ENCODE measurements at regions not wholly inside any gene's neighbourhood (a gene's known extent, or its start where the extent isn't known, plus 50 kb on each side); places are given as distances from the start of the nearest gene placed in this dataset.
"Not testable (repeated sequence)": the region's sequence is repeated elsewhere in the genome, so short reads cannot be mapped to it uniquely, and the experiment has no call there.

- POLR2A ChIA-PET = no interaction called here
- TF ChIP-seq CTCF (IDR thresholded peaks at IDR 0.05; ENCODE audit: insufficient read depth, low read length, missing control alignments) = no peak
- no peak for DNase-seq (ENCODE audit: low read depth, low spot score)
- no peak overlapping the region for H3K4me3 ChIP-seq (ENCODE audit: low read depth, low read length)
- CTCF ChIA-PET = no interaction called here
Observed at GRCh38 chr19:14277608-14278007, 71.6 kb upstream of the ADGRL1 start.

GRCh38 chr19:14275823-14276222, 69.9 kb upstream of the ADGRL1 start:
- DNase-seq (ENCODE audit: low read depth, low spot score); POLR2A ChIA-PET; H3K4me3 ChIP-seq (ENCODE audit: low read depth, low read length): not testable (repeated sequence)
- CTCF ChIA-PET = interaction anchor here (1.0 kb wide), 1 partner anchor 81 kb away, joined by 3 read pairs; no protein-coding TSS in a partner anchor

- ChIA-PET CTCF (interaction anchor here (1.4 kb wide), 1 partner anchor 58 kb away, joined by 3 read pairs; no protein-coding TSS in a partner anchor), POLR2A (no interaction called here)
- no peak for TF ChIP-seq CTCF (IDR thresholded peaks at IDR 0.05; ENCODE audit: insufficient read depth, low read length, missing control alignments)
- H3K4me3 ChIP-seq (ENCODE audit: low read depth, low read length) = no peak overlapping the region
- no peak for DNase-seq (ENCODE audit: low read depth, low spot score)
Observed at GRCh38 chr19:14272623-14273022, 66.7 kb upstream of the ADGRL1 start.

GRCh38 chr19:14271840-14272239, 65.9 kb upstream of the ADGRL1 start:
- DNase-seq (ENCODE audit: low read depth, low spot score) = no peak
- H3K4me3 ChIP-seq (ENCODE audit: low read depth, low read length) = no peak overlapping the region
- ChIA-PET POLR2A (no interaction called here), CTCF (interaction anchor here (1.4 kb wide), 1 partner anchor 58 kb away, joined by 3 read pairs; no protein-coding TSS in a partner anchor)
- no peak for TF ChIP-seq CTCF (IDR thresholded peaks at IDR 0.05; ENCODE audit: insufficient read depth, low read length, missing control alignments)

GRCh38 chr19:14270557-14270956, 64.6 kb upstream of the ADGRL1 start:
- CTCF ChIA-PET; H3K4me3 ChIP-seq (ENCODE audit: low read depth, low read length); DNase-seq (ENCODE audit: low read depth, low spot score): not testable (repeated sequence)
- POLR2A ChIA-PET = interaction anchor here (0.6 kb wide), 1 partner anchor 140 kb away, joined by 3 read pairs; no protein-coding TSS in a partner anchor

- no peak for TF ChIP-seq CTCF (IDR thresholded peaks at IDR 0.05; ENCODE audit: insufficient read depth, low read length, missing control alignments)
- ChIA-PET POLR2A (no interaction called here), CTCF (no interaction called here)
- no peak for DNase-seq (ENCODE audit: low read depth, low spot score)
- H3K4me3 ChIP-seq (ENCODE audit: low read depth, low read length) = no peak overlapping the region
Observed at GRCh38 chr19:14267224-14267741, 61.3 kb upstream of the ADGRL1 start.

- CTCF ChIA-PET = interaction anchor here (1.1 kb wide), 1 partner anchor 48 kb away, joined by 3 read pairs; no protein-coding TSS in a partner anchor
- H3K4me3 ChIP-seq (ENCODE audit: low read depth, low read length); POLR2A ChIA-PET; DNase-seq (ENCODE audit: low read depth, low spot score): not testable (repeated sequence)
Observed at GRCh38 chr19:14266208-14266607, 60.2 kb upstream of the ADGRL1 start.

GRCh38 chr19:14265290-14266036, 59.5 kb upstream of the ADGRL1 start:
- H3K4me3 ChIP-seq (ENCODE audit: low read depth, low read length) = no peak overlapping the region
- ChIA-PET POLR2A (no interaction called here), CTCF (interaction anchor here (1.1 kb wide), 1 partner anchor 48 kb away, joined by 3 read pairs; no protein-coding TSS in a partner anchor)
- TF ChIP-seq CTCF (IDR thresholded peaks at IDR 0.05; ENCODE audit: insufficient read depth, low read length, missing control alignments) = no peak
- DNase-seq (ENCODE audit: low read depth, low spot score) = no peak

GRCh38 chr19:14255902-14256649, 50.1 kb upstream of the ADGRL1 start:
- CTCF ChIA-PET; H3K4me3 ChIP-seq (ENCODE audit: low read depth, low read length); POLR2A ChIA-PET; DNase-seq (ENCODE audit: low read depth, low spot score): not testable (repeated sequence)
